HAP-1 (cell line): ENCODE measurements at regions not wholly inside any gene's neighbourhood (a gene's known extent, or its start where the extent isn't known, plus 50 kb on each side); places are given as distances from the start of the nearest gene placed in this dataset.

ENCODE experiments used
- DNase-seq, 2 experiments: peaks; one replicate each; pipeline ENCODE4 v3.0.0-alpha.2; 2016 to 2020; ENCODE audit warnings: low spot score in 2 of 2
- H3K27me3 ChIP-seq: fragments of 250-450 bp; sonication (Bioruptor Pico); 2 replicates; pipeline ENCODE4 v1.5.1; 2020; ENCODE audit warnings: low read depth, mild to moderate bottlenecking, moderate library complexity
- H3K36me3 ChIP-seq: fragments of 250-450 bp; sonication (Bioruptor Pico); replicated peaks from 2 replicates; pipeline ENCODE4 v1.5.1; 2020; ENCODE audit warnings: mild to moderate bottlenecking
- H3K4me1 ChIP-seq: fragments of 250-450 bp; sonication (Bioruptor Pico); 2 replicates; pipeline ENCODE4 v1.5.1; 2020; ENCODE audit warnings: mild to moderate bottlenecking
- H3K4me3 ChIP-seq: fragments of 250-450 bp; sonication (Bioruptor Pico); 2 replicates; pipeline ENCODE4 v1.5.1; 2020; ENCODE audit warnings: mild to moderate bottlenecking, moderate library complexity
- H3K9me3 ChIP-seq: fragments of 250-450 bp; sonication (Bioruptor Pico); 2 replicates; pipeline ENCODE4 v1.5.1; 2020; ENCODE audit warnings: mild to moderate bottlenecking, moderate library complexity
- in situ Hi-C: fragments of 300-500 bp; cut with MboI; formaldehyde crosslinking; loops from 3 replicates; pipeline ENCODE4 v1.14.3; 2020; ENCODE audit warnings: low sequenced_read_pairs, inconsistent platforms, mixed read lengths

DNA sequence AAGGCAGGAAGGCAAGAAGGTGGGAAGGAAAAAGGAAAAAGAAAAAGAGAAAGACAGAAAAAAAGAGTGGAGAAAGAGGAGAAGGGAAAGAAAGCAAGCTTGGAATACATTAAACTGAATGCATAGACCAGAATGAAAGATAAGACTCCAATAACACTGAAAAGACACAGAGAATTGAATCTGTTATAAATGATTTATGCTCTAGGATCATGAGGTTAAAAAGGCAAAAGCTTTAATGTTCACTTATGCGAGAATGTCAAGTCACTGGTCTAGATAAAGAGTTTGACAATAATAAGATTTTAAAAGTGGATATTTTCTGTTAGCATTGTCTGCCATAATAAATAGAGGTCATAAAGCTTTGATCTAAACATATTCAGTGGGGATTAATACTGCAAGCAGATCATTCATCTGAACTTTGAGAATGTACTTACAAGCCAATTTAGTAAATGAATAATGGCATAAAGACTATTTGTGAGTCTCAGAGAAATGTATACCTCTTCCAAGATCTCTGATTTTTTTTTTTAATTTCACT is 1069.2 kb upstream of the SLC39A10 start:
- DNase-seq, result peak in 1 of 2 experiments; percentile 63
- Histone ChIP-seq H3K4me3 (no peak overlapping the region), H3K9me3 (no peaks in the 10 kb centered on the region), H3K36me3 (no peaks in the 10 kb centered on the region), H3K27me3 (no peaks in the 10 kb centered on the region), H3K4me1 (peaks cover 9% of the 10 kb centered on the region)
- in situ Hi-C loops, result no loop called here

DNA sequence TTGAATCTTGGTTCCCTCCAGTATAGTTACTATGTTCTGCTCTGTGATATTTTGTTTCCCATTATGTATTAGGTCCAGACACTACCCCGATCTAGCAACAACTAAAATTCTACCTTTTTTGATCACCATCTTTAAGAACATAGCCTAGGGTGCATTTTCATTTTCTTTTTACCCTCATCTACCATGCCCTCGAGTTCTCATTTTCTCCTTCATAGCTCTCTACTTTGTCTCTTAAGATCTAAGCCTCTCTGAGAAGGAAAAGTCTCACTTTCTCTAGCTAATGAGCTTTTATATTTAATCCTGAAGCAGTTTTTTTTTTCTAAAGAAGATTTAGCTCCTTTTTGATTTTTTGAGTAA is 1089.4 kb upstream of the SLC39A10 start:
- Histone ChIP-seq H3K4me1 (no peaks in the 10 kb centered on the region), H3K9me3 (no peaks in the 10 kb centered on the region), H3K36me3 (no peaks in the 10 kb centered on the region), H3K4me3 (no peak overlapping the region), H3K27me3 (no peaks in the 10 kb centered on the region)
- DNase-seq, result no peak
- in situ Hi-C loops, result no loop called here

DNA sequence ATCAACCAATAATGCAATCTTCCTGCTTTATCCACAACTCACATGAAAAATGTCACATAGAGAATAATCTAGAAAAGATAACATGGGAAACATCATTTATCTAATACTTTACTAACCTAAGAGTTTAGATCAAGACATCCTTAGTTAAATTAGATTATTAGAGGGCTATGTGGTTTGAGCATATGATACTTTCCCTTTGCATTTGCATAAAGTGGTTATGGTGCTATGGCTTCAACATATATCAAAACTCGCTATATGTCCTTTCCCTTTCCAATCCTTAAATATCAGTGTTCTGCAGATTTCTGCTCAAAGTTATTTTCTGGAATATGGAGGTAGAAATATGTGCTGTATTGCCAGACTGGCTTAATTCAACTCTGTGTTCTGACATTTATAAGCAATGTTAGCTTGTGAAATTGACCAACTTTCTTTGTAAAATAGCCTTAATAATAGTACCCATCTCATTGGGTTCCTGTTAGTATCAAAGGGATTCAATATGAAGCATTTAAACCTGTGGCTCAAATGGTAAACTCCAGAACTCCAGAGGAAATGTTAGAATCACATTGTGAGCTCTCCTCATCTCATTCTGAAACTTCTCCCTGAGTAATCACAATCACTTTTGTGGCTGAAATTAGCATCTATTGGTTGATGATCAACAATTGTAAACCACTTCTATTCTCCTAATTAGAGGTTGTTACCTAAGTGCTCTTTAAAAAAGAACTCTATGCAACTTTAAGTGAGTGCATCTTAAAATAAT is 1089.9 kb upstream of the SLC39A10 start:
- no peaks in the 10 kb centered on the region for H3K4me1 ChIP-seq
- no peaks in the 10 kb centered on the region for H3K9me3 ChIP-seq
- no peak for DNase-seq
- no peaks in the 10 kb centered on the region for H3K36me3 ChIP-seq
- no peak overlapping the region for H3K4me3 ChIP-seq
- in situ Hi-C loops, result no loop called here
- no peaks in the 10 kb centered on the region for H3K27me3 ChIP-seq

DNA sequence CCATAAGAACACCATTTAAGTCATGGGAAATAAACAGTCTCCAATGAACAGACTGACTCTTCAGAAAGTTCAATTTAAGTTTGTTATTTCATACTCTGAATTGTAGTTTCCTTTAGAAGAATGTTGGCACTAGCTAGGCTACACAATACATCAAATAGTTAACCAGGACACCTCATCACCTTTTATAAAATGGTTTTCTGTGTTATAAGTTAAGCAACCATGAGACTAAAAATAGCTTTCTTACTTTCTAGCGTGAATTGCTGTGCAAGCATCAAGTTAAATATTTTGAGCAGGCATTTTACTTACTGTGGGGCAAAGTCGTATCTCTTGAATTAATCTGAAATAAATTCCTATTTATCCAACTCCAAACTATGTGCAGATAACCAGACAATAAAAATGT is 1092.6 kb upstream of the SLC39A10 start:
- Histone ChIP-seq H3K4me3 (no peak overlapping the region), H3K27me3 (no peaks in the 10 kb centered on the region), H3K4me1 (no peaks in the 10 kb centered on the region), H3K36me3 (no peaks in the 10 kb centered on the region), H3K9me3 (no peaks in the 10 kb centered on the region)
- DNase-seq, result no peak
- in situ Hi-C loops, result no loop called here

DNA sequence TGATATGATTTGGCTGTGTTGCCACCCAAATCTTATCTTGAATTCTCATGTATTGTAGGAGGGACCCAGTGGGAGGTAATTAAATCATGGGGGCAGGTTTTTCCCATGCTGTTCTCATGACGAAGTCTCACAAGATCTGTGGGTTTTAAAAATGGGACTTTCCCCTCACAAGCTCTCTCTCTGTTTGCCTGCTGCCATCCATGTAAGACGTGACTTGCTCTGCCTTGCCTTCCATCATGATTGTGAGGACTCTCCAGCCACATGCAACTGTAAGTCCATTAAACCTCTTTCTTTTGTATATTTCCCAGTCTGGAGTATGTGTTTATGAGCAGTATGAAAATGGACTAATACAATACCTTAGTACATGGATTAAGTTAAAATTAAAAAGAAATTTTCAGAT is 1094.7 kb upstream of the SLC39A10 start:
- no peaks in the 10 kb centered on the region for H3K36me3 ChIP-seq
- in situ Hi-C loops, result no loop called here
- no peak overlapping the region for H3K4me3 ChIP-seq
- no peaks in the 10 kb centered on the region for H3K4me1 ChIP-seq
- DNase-seq, result no peak
- H3K27me3 ChIP-seq, result no peaks in the 10 kb centered on the region
- no peaks in the 10 kb centered on the region for H3K9me3 ChIP-seq

DNA sequence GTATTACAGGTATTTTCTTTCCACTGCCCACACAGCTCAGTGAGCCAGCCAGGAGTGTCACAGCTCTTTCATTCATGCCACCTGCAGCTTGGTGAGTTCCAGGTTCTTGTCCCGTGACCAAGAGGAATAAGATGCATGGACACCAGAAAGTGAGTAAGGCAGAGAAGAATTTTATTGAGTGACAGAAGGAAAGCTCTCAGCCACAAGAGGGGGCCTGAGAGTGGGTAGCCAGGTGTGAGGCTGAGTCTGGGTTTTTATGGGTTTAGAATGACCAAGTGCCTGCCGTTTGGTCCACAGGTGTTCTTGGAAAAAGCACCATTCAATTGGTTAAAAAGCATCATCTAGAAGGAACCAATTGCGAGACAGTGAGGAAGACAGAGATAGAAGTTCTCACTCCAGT is 1097.1 kb upstream of the SLC39A10 start:
- DNase-seq, result no peak
- Histone ChIP-seq H3K36me3 (no peaks in the 10 kb centered on the region), H3K27me3 (no peaks in the 10 kb centered on the region), H3K9me3 (no peaks in the 10 kb centered on the region), H3K4me3 (no peak overlapping the region), H3K4me1 (no peaks in the 10 kb centered on the region)
- in situ Hi-C loops, result no loop called here

DNA sequence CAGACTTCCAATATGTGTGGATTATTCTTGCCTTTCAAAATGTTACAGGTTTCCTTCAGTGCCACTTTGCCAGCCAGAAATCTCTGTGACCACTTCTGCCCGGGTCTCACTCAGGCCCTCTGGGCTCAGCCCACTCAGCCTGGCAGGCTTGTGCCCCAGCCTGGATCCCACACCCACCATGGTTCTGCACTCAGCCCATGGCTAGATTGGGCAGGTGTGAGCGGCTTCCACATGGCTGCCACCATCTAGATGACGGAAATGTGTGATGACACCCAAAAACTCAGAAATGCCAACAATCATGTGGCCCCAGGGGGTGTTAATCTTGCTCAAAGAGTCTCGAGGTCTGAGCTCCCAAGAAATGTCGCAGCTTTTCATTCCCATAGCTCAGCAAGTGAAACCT is 1097.5 kb upstream of the SLC39A10 start:
- H3K36me3 ChIP-seq, result no peaks in the 10 kb centered on the region
- no peak overlapping the region for H3K4me3 ChIP-seq
- in situ Hi-C loops, result no loop called here
- no peaks in the 10 kb centered on the region for H3K27me3 ChIP-seq
- H3K9me3 ChIP-seq, result no peaks in the 10 kb centered on the region
- no peaks in the 10 kb centered on the region for H3K4me1 ChIP-seq
- no peak for DNase-seq

DNA sequence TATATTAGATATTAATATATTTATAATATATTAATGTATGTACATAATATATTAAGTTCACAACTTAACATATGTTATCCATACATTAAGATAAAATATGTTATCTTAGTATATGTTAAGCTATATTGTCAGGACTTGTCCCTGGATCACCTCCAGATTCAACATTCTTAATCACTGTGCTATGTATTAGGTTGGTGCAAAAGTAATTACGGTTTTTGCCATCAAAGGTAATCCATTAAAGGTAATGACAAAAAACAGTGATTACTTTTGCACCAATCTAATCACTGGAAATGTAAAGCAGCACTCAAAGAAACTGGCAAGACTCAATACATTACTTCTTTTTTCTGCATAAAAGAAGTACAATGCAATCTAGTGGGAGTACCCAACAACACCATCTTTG is 1099.0 kb upstream of the SLC39A10 start:
- Histone ChIP-seq H3K27me3 (no peaks in the 10 kb centered on the region), H3K36me3 (no peaks in the 10 kb centered on the region), H3K9me3 (no peaks in the 10 kb centered on the region), H3K4me3 (no peak overlapping the region), H3K4me1 (no peaks in the 10 kb centered on the region)
- DNase-seq, result no peak
- in situ Hi-C loops, result no loop called here

DNA sequence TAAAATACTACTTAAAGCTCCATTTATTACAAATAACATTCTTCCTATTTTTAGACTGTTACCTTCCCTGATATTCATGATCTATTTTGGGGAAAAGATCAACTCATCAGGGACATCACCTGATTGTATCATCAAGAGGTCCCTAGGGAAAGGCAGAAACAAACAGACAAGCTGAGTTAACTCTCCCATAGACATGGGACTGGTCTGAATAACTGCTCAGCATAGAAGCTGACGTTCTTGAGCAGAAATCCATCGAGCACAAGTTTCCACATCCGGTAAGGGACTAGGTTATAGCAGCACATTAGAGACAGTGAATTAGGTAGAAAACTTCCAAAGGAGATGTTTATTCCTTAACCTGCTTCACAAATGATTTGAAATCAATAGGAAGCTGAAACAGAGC is 1100.4 kb upstream of the SLC39A10 start:
- no peak for DNase-seq
- Histone ChIP-seq H3K36me3 (no peaks in the 10 kb centered on the region), H3K4me3 (no peak overlapping the region), H3K27me3 (no peaks in the 10 kb centered on the region), H3K9me3 (no peaks in the 10 kb centered on the region), H3K4me1 (no peaks in the 10 kb centered on the region)
- in situ Hi-C loops, result no loop called here

DNA sequence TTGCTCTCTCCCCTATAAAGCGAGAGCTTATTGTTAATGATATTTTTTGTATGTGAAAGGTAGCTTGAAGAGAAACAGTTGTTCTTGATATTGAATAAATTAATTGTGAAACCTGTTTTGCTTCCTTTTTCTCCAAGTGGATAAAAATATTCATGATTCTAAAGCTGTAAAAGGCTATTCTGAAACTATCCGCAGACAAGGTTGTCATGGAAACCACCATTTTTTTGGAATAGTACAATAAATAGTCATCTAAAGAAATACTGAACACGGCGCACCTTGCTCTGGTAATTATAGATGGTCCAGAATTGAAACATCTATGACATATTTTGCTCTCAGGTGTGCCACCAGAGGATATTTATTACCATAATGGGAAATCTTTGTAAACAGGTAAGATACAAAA is 1103.0 kb upstream of the SLC39A10 start:
- Histone ChIP-seq H3K4me3 (no peak overlapping the region), H3K27me3 (no peaks in the 10 kb centered on the region), H3K36me3 (no peaks in the 10 kb centered on the region), H3K4me1 (no peaks in the 10 kb centered on the region), H3K9me3 (no peaks in the 10 kb centered on the region)
- DNase-seq, result no peak
- in situ Hi-C loops, result no loop called here

DNA sequence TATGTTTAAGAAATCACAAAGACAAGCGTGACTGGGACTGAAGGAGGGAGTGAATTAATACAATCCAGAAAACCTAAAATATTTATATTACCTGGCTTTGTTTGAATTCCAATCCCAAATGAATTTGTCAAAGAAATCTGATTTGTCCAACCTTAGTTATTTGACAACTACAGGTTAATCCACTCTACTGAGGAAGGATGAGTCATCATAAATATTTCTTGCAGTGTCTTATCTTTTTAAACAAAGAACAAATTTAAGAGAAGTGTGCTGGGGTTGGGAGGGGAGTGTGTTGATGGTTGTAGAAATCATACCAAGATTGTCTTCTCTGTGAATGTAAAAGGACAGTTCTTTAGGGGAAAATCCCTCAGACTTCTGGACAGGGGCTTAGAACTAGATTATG is 1106.3 kb upstream of the SLC39A10 start:
- no peak overlapping the region for H3K4me3 ChIP-seq
- H3K36me3 ChIP-seq, result no peaks in the 10 kb centered on the region
- no peak for DNase-seq
- in situ Hi-C loops, result no loop called here
- no peaks in the 10 kb centered on the region for H3K27me3 ChIP-seq
- H3K4me1 ChIP-seq, result no peaks in the 10 kb centered on the region
- H3K9me3 ChIP-seq, result no peaks in the 10 kb centered on the region

DNA sequence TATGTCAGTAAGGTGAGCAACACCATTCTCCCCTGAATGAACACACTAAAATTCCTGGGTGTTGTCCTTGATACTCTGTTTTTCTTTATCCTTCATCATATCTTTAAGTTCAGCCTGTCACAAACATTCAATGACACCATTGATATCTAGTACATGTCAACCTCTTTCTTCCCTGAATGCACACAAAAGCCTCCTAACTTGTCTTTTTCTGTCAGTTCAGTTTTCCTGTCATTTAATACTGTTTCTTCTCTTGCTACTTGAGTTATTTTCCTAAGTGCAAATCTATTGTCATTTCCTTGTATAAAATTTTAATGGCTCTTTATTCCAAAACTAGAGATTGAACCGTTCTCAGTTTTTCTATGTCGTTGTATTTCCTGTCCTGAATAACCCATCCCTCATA is 1107.6 kb upstream of the SLC39A10 start:
- in situ Hi-C loops, result no loop called here
- no peaks in the 10 kb centered on the region for H3K27me3 ChIP-seq
- no peaks in the 10 kb centered on the region for H3K9me3 ChIP-seq
- no peak overlapping the region for H3K4me3 ChIP-seq
- no peak for DNase-seq
- H3K4me1 ChIP-seq, result no peaks in the 10 kb centered on the region
- no peaks in the 10 kb centered on the region for H3K36me3 ChIP-seq

DNA sequence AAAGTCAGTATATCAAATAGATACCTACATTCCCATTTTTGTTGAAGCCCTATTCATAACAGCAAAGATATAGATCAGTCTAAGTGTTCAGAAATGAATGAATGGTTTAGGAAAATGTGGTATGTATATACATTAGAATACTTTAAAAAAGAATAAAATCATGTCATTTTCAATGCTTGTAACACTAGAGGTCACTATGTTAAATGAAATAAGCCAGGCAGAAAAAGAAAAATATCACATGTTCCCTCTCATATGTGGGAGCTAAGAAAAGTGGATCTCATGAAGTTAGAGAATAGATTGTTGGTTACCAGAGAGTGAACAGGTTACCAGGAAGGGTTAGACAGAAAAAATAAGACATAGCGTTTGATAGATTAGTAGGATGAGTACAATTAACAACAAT is 1111.0 kb upstream of the SLC39A10 start:
- no peaks in the 10 kb centered on the region for H3K9me3 ChIP-seq
- DNase-seq, result peak in 1 of 2 experiments; percentile 36
- in situ Hi-C loops, result no loop called here

DNA sequence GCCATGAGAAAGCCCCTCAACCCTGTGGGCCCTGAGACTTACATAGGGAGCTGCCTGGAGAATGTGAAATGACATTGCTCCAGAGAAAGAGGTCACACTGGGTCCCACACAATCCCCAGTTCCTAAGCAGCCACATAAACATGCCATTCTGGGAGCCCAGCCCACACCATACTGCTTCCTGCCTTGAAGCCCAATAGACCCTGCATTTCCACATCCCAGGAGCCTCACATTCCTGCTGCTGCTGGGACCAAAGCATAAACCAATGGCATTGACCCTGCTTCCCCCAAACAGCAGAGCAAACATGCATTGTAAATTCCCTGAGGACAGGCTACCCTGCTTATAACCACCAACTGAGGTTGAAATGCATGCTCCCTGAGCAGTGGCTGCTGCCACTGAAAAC is 1117.6 kb upstream of the SLC39A10 start:
- Histone ChIP-seq H3K9me3 (no peaks in the 10 kb centered on the region), H3K4me1 (no peaks in the 10 kb centered on the region), H3K27me3 (no peaks in the 10 kb centered on the region), H3K4me3 (no peak overlapping the region), H3K36me3 (no peaks in the 10 kb centered on the region)
- in situ Hi-C loops, result no loop called here
- no peak for DNase-seq

More for the DNA sequence above, 1111.0 kb upstream of the SLC39A10 start:
- Histone ChIP-seq H3K4me3 (no peak overlapping the region), H3K36me3 (no peaks in the 10 kb centered on the region), H3K27me3 (no peaks in the 10 kb centered on the region), H3K4me1 (no peaks in the 10 kb centered on the region)

DNA sequence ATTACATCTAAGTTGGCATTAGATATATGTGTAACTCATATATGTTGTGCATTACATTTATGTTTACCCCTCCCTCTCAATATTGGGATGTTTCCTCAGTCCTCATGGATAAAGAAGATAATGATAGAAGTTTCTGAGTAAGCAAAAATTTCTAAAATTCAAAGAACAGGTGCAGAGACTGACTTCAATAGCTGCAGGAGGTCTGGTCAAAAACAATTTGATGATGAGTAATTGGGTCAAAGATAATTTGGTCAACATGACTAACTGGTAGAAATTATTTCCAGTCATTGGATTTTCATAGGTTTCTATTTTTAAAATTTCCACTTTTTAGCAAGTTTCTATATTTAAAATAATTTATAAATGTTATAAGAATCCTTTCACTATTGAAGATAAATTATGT is 1130.9 kb upstream of the SLC39A10 start:
- Histone ChIP-seq H3K27me3 (no peaks in the 10 kb centered on the region), H3K36me3 (no peaks in the 10 kb centered on the region), H3K9me3 (no peaks in the 10 kb centered on the region), H3K4me3 (no peak overlapping the region), H3K4me1 (no peaks in the 10 kb centered on the region)
- in situ Hi-C loops, result no loop called here
- DNase-seq, result no peak
